Caco-2 (cell line): ENCODE measurements at regions not wholly inside any gene's neighbourhood (a gene's known extent, or its start where the extent isn't known, plus 50 kb on each side); places are given as distances from the start of the nearest gene placed in this dataset.
A peak's percentile ranks its signal among the peaks of the same experiment; 100 is the strongest.

ENCODE experiments used
- BruUV-seq: library from RNA; stranded (reverse); fragments of 400-500 nt; replicated peaks from 2 replicates; lab custom pipeline; 2021; lab: Mats Ljungman, UMichigan
- CTCF ChIA-PET: fragments of 300-600 bp; sonication (Branson Sonifier 250); formaldehyde crosslinking; loops from one replicate; lab custom pipeline; 2022; ENCODE audit warnings: antibody characterized with exemption; lab: Charles Lee
- POLR2A ChIA-PET: fragments of 300-600 bp; sonication (Branson Sonifier 250); formaldehyde crosslinking; loops from one replicate; lab custom pipeline; 2022; ENCODE audit warnings: antibody characterized with exemption; lab: Charles Lee
- DNase-seq, 2 experiments: peaks; one replicate each; pipeline versions ENCODE4 v3.0.0 to v3.0.0-alpha.2; 2020 to 2022
- H3K27me3 ChIP-seq: replicated peaks from 2 replicates; pipeline ENCODE4 v1.6.0; 2011; ENCODE audit warnings: low read length; ENCODE audit not compliant: control insufficient read depth, insufficient read depth
- H3K36me3 ChIP-seq: 2 replicates; pipeline ENCODE4 v1.5.1; 2011; ENCODE audit warnings: low read length; ENCODE audit not compliant: control insufficient read depth, insufficient read depth
- H3K4me1 ChIP-seq: fragments of 250-450 bp; sonication (Bioruptor Pico); 2 replicates; pipeline ENCODE4 v1.5.1; 2020; ENCODE audit warnings: mild to moderate bottlenecking
- H3K4me3 ChIP-seq: 2 replicates; pipeline ENCODE4 v1.5.1; 2011; ENCODE audit warnings: low read depth, mild to moderate bottlenecking, control low read depth, low read length
- H3K9me3 ChIP-seq: fragments of 250-450 bp; sonication (Bioruptor Pico); 2 replicates; pipeline ENCODE4 v1.5.1; 2020; ENCODE audit warnings: mild to moderate bottlenecking, moderate library complexity
- H3K27ac Mint-ChIP-seq: one replicate; pipeline ENCODE4 v1.8.0; 2022; ENCODE audit warnings: mixed read lengths; ENCODE audit not compliant: unreplicated experiment
- H3K27me3 Mint-ChIP-seq: one replicate; pipeline ENCODE4 v1.8.0; 2022; ENCODE audit warnings: mixed read lengths; ENCODE audit not compliant: insufficient read depth, unreplicated experiment
- H3K36me3 Mint-ChIP-seq: one replicate; pipeline ENCODE4 v1.8.0; 2022; ENCODE audit warnings: mild to moderate bottlenecking, mixed read lengths; ENCODE audit not compliant: insufficient read depth, unreplicated experiment
- H3K4me1 Mint-ChIP-seq: one replicate; pipeline ENCODE4 v1.8.0; 2022; ENCODE audit warnings: low read depth, mixed read lengths; ENCODE audit not compliant: unreplicated experiment
- H3K4me3 Mint-ChIP-seq: one replicate; pipeline ENCODE4 v1.8.0; 2022; ENCODE audit warnings: mild to moderate bottlenecking, moderate library complexity, mixed read lengths; ENCODE audit not compliant: unreplicated experiment
- H3K9me3 Mint-ChIP-seq: one replicate; pipeline ENCODE4 v1.8.0; 2022; ENCODE audit warnings: mixed read lengths; ENCODE audit not compliant: unreplicated experiment
- CTCF ChIP-seq, 2 experiments: fragments of 200-600 bp in 1 of 2; IDR thresholded peaks; 1 replicate in 1 of 2; 2 replicates in 1 of 2; pipeline versions ENCODE4 v1.5.1 to v1.8.0; 2011 to 2022; ENCODE audit warnings: antibody characterized with exemption in 1 of 2, control low read depth in 1 of 2, inconsistent platforms in 1 of 2, low read depth in 1 of 2, low read length in 1 of 2, mild to moderate bottlenecking in 1 of 2, moderate library complexity in 1 of 2; ENCODE audit not compliant: insufficient read depth in 1 of 2, severe bottlenecking in 1 of 2, unreplicated experiment in 1 of 2
- intact Hi-C: fragments of 100-400 bp; cut with micrococcal nuclease; formaldehyde crosslinking; loops from one replicate; pipeline ENCODE4 v1.10.0; 2022; ENCODE audit not compliant: unreplicated experiment

- Histone ChIP-seq H3K4me3 (no peak overlapping the region), H3K36me3 (no peaks in the 10 kb centered on the region), H3K4me1 (peaks cover 76% of the 10 kb centered on the region), H3K27me3 (no peaks in the 10 kb centered on the region), H3K9me3 (no peaks in the 10 kb centered on the region)
- TF ChIP-seq CTCF (IDR thresholded peaks at IDR 0.05; ENCODE audit: insufficient read depth in 1 of 2, low read depth in 1 of 2, low read length in 1 of 2, severe bottlenecking in 1 of 2, unreplicated experiment in 1 of 2) = no peak
- peaks cover 9% of the 10 kb centered on the region for H3K36me3 Mint-ChIP-seq
- H3K4me1 Mint-ChIP-seq = peaks cover 68% of the 10 kb centered on the region
- peak overlapping the region; percentile 76 for H3K27ac Mint-ChIP-seq
- no peaks in the 10 kb centered on the region for H3K9me3 Mint-ChIP-seq
- no peak overlapping the region for H3K4me3 Mint-ChIP-seq
- H3K27me3 Mint-ChIP-seq = no peaks in the 10 kb centered on the region
- POLR2A ChIA-PET = no interaction called here
- intact Hi-C loops = loop anchor here (10.0 kb wide), 2 partner anchors 158 to 912 kb away; no protein-coding TSS in a partner anchor
- CTCF ChIA-PET = interaction anchor here (0.6 to 1.1 kb wide), 3 partner anchors 8 to 1714 kb away, joined by 3 to 8 read pairs (median 3); no protein-coding TSS in a partner anchor
- DNase-seq = no peak
- BruUV-seq = no TSS peak
Measured at GRCh38 chr13:44816701-44817100, 172.6 kb downstream of the NUFIP1 start.

- H3K27me3 Mint-ChIP-seq = no peaks in the 10 kb centered on the region
- TF ChIP-seq CTCF (IDR thresholded peaks at IDR 0.05; ENCODE audit: insufficient read depth in 1 of 2, low read depth in 1 of 2, low read length in 1 of 2, severe bottlenecking in 1 of 2, unreplicated experiment in 1 of 2) = no peak
- Histone ChIP-seq H3K4me1 (peaks cover 86% of the 10 kb centered on the region), H3K4me3 (no peak overlapping the region), H3K36me3 (no peaks in the 10 kb centered on the region), H3K9me3 (no peaks in the 10 kb centered on the region), H3K27me3 (no peaks in the 10 kb centered on the region)
- no TSS peak for BruUV-seq
- H3K9me3 Mint-ChIP-seq = no peaks in the 10 kb centered on the region
- DNase-seq = peak; percentile 90 to 96
- peak overlapping the region; percentile 1 for H3K4me3 Mint-ChIP-seq
- intact Hi-C loops = loop anchor here (1.0 to 10.0 kb wide), 7 partner anchors 39 to 911 kb away; partner anchors contain the start of gene TSC22D1
- CTCF ChIA-PET = interaction anchor here (0.6 to 1.2 kb wide), 3 partner anchors 9 to 71 kb away, joined by 3 read pairs; no protein-coding TSS in a partner anchor
- peaks cover 9% of the 10 kb centered on the region for H3K36me3 Mint-ChIP-seq
- POLR2A ChIA-PET = no interaction called here
- peaks cover 77% of the 10 kb centered on the region for H3K4me1 Mint-ChIP-seq
- H3K27ac Mint-ChIP-seq = peak overlapping the region; percentile 76
Measured at GRCh38 chr13:44815623-44816022, 173.6 kb downstream of the NUFIP1 start.

GRCh38 chr13:44814836-44815235, 174.4 kb downstream of the NUFIP1 start:
- Histone ChIP-seq H3K27me3 (no peaks in the 10 kb centered on the region), H3K4me1 (peaks cover 94% of the 10 kb centered on the region)

More at GRCh38 chr13:44814836-44815235, 174.4 kb downstream of the NUFIP1 start:
- Histone ChIP-seq H3K9me3 (no peaks in the 10 kb centered on the region), H3K4me3 (no peak overlapping the region), H3K36me3 (no peaks in the 10 kb centered on the region)
- peaks cover 9% of the 10 kb centered on the region for H3K36me3 Mint-ChIP-seq
- no peak for DNase-seq
- H3K4me1 Mint-ChIP-seq = peaks cover 83% of the 10 kb centered on the region
- TF ChIP-seq CTCF (IDR thresholded peaks at IDR 0.05; ENCODE audit: insufficient read depth in 1 of 2, low read depth in 1 of 2, low read length in 1 of 2, severe bottlenecking in 1 of 2, unreplicated experiment in 1 of 2) = no peak
- H3K27ac Mint-ChIP-seq = peak overlapping the region; percentile 76
- intact Hi-C loops = loop anchor here (1.0 to 10.0 kb wide), 7 partner anchors 39 to 910 kb away; partner anchors contain the start of gene TSC22D1
- ChIA-PET POLR2A (interaction anchor here (0.9 kb wide), 1 partner anchor 40 kb away, joined by 3 read pairs; no protein-coding TSS in a partner anchor), CTCF (interaction anchor here (1.2 kb wide), 1 partner anchor 50 kb away, joined by 3 read pairs; no protein-coding TSS in a partner anchor)
- H3K4me3 Mint-ChIP-seq = no peak overlapping the region
- no TSS peak for BruUV-seq
- H3K27me3 Mint-ChIP-seq = no peaks in the 10 kb centered on the region
- H3K9me3 Mint-ChIP-seq = no peaks in the 10 kb centered on the region
